H9 (cell line): ENCODE measurements at regions not wholly inside any gene's neighbourhood (a gene's known extent, or its start where the extent isn't known, plus 50 kb on each side); places are given as distances from the start of the nearest gene placed in this dataset.
"Not testable (repeated sequence)": the region's sequence is repeated elsewhere in the genome, so short reads cannot be mapped to it uniquely, and the experiment has no call there.

Experiments used
- DNase-seq: peaks from one replicate; pipeline ENCODE4 v3.0.0-alpha.2; 2017
- H2AFZ ChIP-seq: one replicate; pipeline ENCODE4 v1.6.1; 2013; ENCODE audit warnings: mild to moderate bottlenecking, low read length, control low read depth, moderate library complexity
- H2AK5ac ChIP-seq: 2 replicates; pipeline ENCODE4 v1.6.1; 2013; ENCODE audit warnings: low read length, control low read depth, mixed read lengths; ENCODE audit not compliant: insufficient read length
- H2BK120ac ChIP-seq: one replicate; pipeline ENCODE4 v1.6.1; 2013; ENCODE audit warnings: low read depth, mild to moderate bottlenecking, low read length, control low read depth, inconsistent platforms; ENCODE audit not compliant: poor library complexity, severe bottlenecking
- H2BK12ac ChIP-seq: 2 replicates; pipeline ENCODE4 v1.6.1; 2013; ENCODE audit warnings: low read length, control low read depth, mixed read lengths, low read depth; ENCODE audit not compliant: insufficient read length
- H2BK15ac ChIP-seq: 2 replicates; pipeline ENCODE4 v1.6.1; 2013; ENCODE audit warnings: low read depth, low read length, control low read depth
- H2BK20ac ChIP-seq: one replicate; pipeline ENCODE4 v1.6.1; 2013; ENCODE audit warnings: low read depth, mild to moderate bottlenecking, low read length, control low read depth, inconsistent platforms; ENCODE audit not compliant: poor library complexity, severe bottlenecking
- H2BK5ac ChIP-seq: 2 replicates; pipeline ENCODE4 v1.6.1; 2013; ENCODE audit warnings: low read length, control low read depth, mixed read lengths; ENCODE audit not compliant: insufficient read length
- H3K14ac ChIP-seq: 2 replicates; pipeline ENCODE4 v1.6.1; 2013; ENCODE audit warnings: low read length, control low read depth; ENCODE audit not compliant: insufficient read depth
- H3K18ac ChIP-seq: 2 replicates; pipeline ENCODE4 v1.6.1; 2013; ENCODE audit warnings: low read depth, mild to moderate bottlenecking, mixed read lengths, low read length, control low read depth; ENCODE audit not compliant: insufficient read length
- H3K23ac ChIP-seq: 2 replicates; pipeline ENCODE4 v1.6.1; 2013; ENCODE audit warnings: low read length, control low read depth, mixed read lengths, low read depth; ENCODE audit not compliant: insufficient read length
- H3K23me2 ChIP-seq: 2 replicates; pipeline ENCODE4 v1.6.1; 2013; ENCODE audit warnings: low read depth, mild to moderate bottlenecking, mixed read lengths, low read length, control low read depth; ENCODE audit not compliant: insufficient read length, poor library complexity, severe bottlenecking
- H3K27ac ChIP-seq: 2 replicates; pipeline ENCODE4 v1.5.1; 2013; ENCODE audit warnings: low read length, control low read depth, mixed read lengths, low read depth; ENCODE audit not compliant: insufficient read length
- H3K27me3 ChIP-seq: 2 replicates; pipeline ENCODE4 v1.6.1; 2013; ENCODE audit warnings: low read length, control low read depth, inconsistent platforms; ENCODE audit not compliant: insufficient read depth
- H3K4ac ChIP-seq: 2 replicates; pipeline ENCODE4 v1.6.1; 2013; ENCODE audit warnings: low read depth, mild to moderate bottlenecking, control low read depth, inconsistent platforms, low read length, moderate library complexity
- H3K4me1 ChIP-seq: 2 replicates; pipeline ENCODE4 v1.6.1; 2013; ENCODE audit warnings: low read length, control low read depth, inconsistent platforms; ENCODE audit not compliant: insufficient read depth
- H3K4me2 ChIP-seq: 2 replicates; pipeline ENCODE4 v1.6.1; 2013; ENCODE audit warnings: low read length, control low read depth, mixed read lengths; ENCODE audit not compliant: insufficient read length, insufficient read depth
- H3K56ac ChIP-seq: 2 replicates; pipeline ENCODE4 v1.6.1; 2013; ENCODE audit warnings: low read depth, mild to moderate bottlenecking, mixed read lengths, low read length, control low read depth; ENCODE audit not compliant: insufficient read length
- H3K79me1 ChIP-seq: 2 replicates; pipeline ENCODE4 v1.6.1; 2013; ENCODE audit warnings: low read depth, mild to moderate bottlenecking, moderate library complexity, low read length, control low read depth, inconsistent platforms; ENCODE audit not compliant: insufficient read depth, poor library complexity, severe bottlenecking
- H3K79me2 ChIP-seq: 2 replicates; pipeline ENCODE4 v1.6.1; 2013; ENCODE audit warnings: low read length, control low read depth, inconsistent platforms; ENCODE audit not compliant: insufficient read depth
- H3K9ac ChIP-seq: 2 replicates; pipeline ENCODE4 v1.6.1; 2013; ENCODE audit warnings: low read length, control low read depth, mixed read lengths; ENCODE audit not compliant: insufficient read length; ENCODE audit errors: extremely low read depth
- H3K9me3 ChIP-seq: one replicate; pipeline ENCODE4 v1.6.1; 2013; ENCODE audit warnings: low read depth, low read length, inconsistent platforms; ENCODE audit not compliant: control insufficient read depth
- H3T11ph ChIP-seq: one replicate; pipeline ENCODE4 v1.6.1; 2013; ENCODE audit warnings: mild to moderate bottlenecking, low read length, control low read depth, inconsistent platforms
- H4K20me1 ChIP-seq: one replicate; pipeline ENCODE4 v1.6.1; 2013; ENCODE audit not compliant: control insufficient read depth, insufficient read length, insufficient read depth
- H4K5ac ChIP-seq: 2 replicates; pipeline ENCODE4 v1.6.1; 2013; ENCODE audit warnings: low read depth, mild to moderate bottlenecking, mixed read lengths, low read length, control low read depth; ENCODE audit not compliant: insufficient read length
- H4K8ac ChIP-seq: replicated peaks from 2 replicates; pipeline ENCODE4 v1.6.1; 2013; ENCODE audit warnings: low read length, control low read depth, mixed read lengths, low read depth; ENCODE audit not compliant: insufficient read length
- H4K91ac ChIP-seq: 2 replicates; pipeline ENCODE4 v1.6.1; 2013; ENCODE audit warnings: low read depth, mild to moderate bottlenecking, moderate library complexity, mixed read lengths, low read length, control low read depth; ENCODE audit not compliant: insufficient read length
- H3K27ac Mint-ChIP-seq, 3 experiments: 2 replicates in 2 of 3; 3 replicates in 1 of 3; pipeline ENCODE4 v1.8.0; 2020 to 2021; ENCODE audit warnings: mixed read lengths in 3 of 3, mild to moderate bottlenecking in 1 of 3, moderate library complexity in 1 of 3
- H3K27me3 Mint-ChIP-seq: 2 replicates; pipeline ENCODE4 v1.8.0; 2021; ENCODE audit warnings: low read depth, mild to moderate bottlenecking, moderate library complexity, mixed read lengths
- H3K36me3 Mint-ChIP-seq, 3 experiments: 2 replicates in 2 of 3; 3 replicates in 1 of 3; pipeline ENCODE4 v1.8.0; 2020 to 2021; ENCODE audit warnings: low read depth in 3 of 3, mixed read lengths in 3 of 3; ENCODE audit not compliant: insufficient read depth in 1 of 3
- H3K4me1 Mint-ChIP-seq, 2 experiments: 2 replicates each; pipeline ENCODE4 v1.8.0; 2020; ENCODE audit warnings: mixed read lengths in 2 of 2
- H3K4me3 Mint-ChIP-seq, 2 experiments: 2 replicates in 1 of 2; 3 replicates in 1 of 2; pipeline ENCODE4 v1.8.0; 2020 to 2021; ENCODE audit warnings: mild to moderate bottlenecking in 2 of 2, mixed read lengths in 2 of 2, moderate library complexity in 1 of 2
- H3K9me3 Mint-ChIP-seq, 2 experiments: 2 replicates in 1 of 2; 3 replicates in 1 of 2; pipeline ENCODE4 v1.8.0; 2020; ENCODE audit warnings: mild to moderate bottlenecking in 2 of 2, mixed read lengths in 2 of 2, moderate library complexity in 1 of 2
- CTCF ChIP-seq: fragments of 200-600 bp; sonication (generic); conservative IDR thresholded peaks from 3 replicates; pipeline ENCODE4 v1.8.0; 2021; ENCODE audit warnings: antibody characterized with exemption, mild to moderate bottlenecking
- WGBS: extraction: QIAGEN DNeasy Blood & Tissue Kit; methylation state at CpG from one replicate; pipeline ENCODE4 v1.1.7; 2013; ENCODE audit warnings: missing lambda C conversion rate, low lambda C conversion rate, mixed read lengths; ENCODE audit not compliant: insufficient read length; ENCODE audit errors: extremely low coverage; 5-methylcytosine and 5-hydroxymethylcytosine counted together

GRCh38 chr1:79496129-79496528 is 489.6 kb upstream of the ADGRL4 start:
- Histone ChIP-seq H3K27me3 (no peaks in the 10 kb centered on the region), H3K79me2 (no peaks in the 10 kb centered on the region), H4K8ac (no peak overlapping the region), H2AFZ (no peak overlapping the region), H2BK20ac (no peak overlapping the region), H2BK15ac (no peak overlapping the region), H4K20me1 (no peaks in the 10 kb centered on the region), H2BK5ac (no peak overlapping the region), H3K56ac (no peak overlapping the region), H3K23me2 (no peaks in the 10 kb centered on the region), H3T11ph (no peak overlapping the region), H3K4ac (no peak overlapping the region), H3K4me1 (peaks cover 5% of the 10 kb centered on the region; the same call in 1 of the 2 replicates), H3K9ac (no peak overlapping the region), H4K91ac (no peak overlapping the region), H3K4me2 (no peak overlapping the region), H4K5ac (no peak overlapping the region), H2AK5ac (no peak overlapping the region), H3K9me3 (no peaks in the 10 kb centered on the region), H3K27ac (no peak overlapping the region), H3K23ac (no peak overlapping the region), H3K14ac (no peak overlapping the region), H2BK120ac (no peak overlapping the region), H2BK12ac (no peak overlapping the region), H3K79me1 (no peaks in the 10 kb centered on the region), H3K18ac (no peak overlapping the region)
- Mint-ChIP-seq H3K9me3 (peaks cover 13 to 14% of the 10 kb centered on the region in 2 experiments), H3K4me1 (peaks cover 11 to 33% of the 10 kb centered on the region in 2 experiments), H3K27ac (no peak overlapping the region), H3K36me3 (peaks cover 16 to 25% (median 17%) of the 10 kb centered on the region in 3 experiments), H3K27me3 (no peaks in the 10 kb centered on the region), H3K4me3 (no peak overlapping the region)
- no peak for DNase-seq
- no CpG with 5 or more reads among the region's 2 CpGs for WGBS
- TF ChIP-seq CTCF, result no peak

- H3K4me1 Mint-ChIP-seq, result peaks cover 27 to 56% of the 10 kb centered on the region in 2 experiments
- H3K79me1 ChIP-seq, result not testable (repeated sequence)
- H3K36me3 Mint-ChIP-seq, result peaks cover 22 to 41% (median 25%) of the 10 kb centered on the region in 3 experiments
Measured at GRCh38 chr1:79493702-79494101, 487.2 kb upstream of the ADGRL4 start.

More at GRCh38 chr1:79493702-79494101, 487.2 kb upstream of the ADGRL4 start:
- not testable (repeated sequence) for H4K5ac ChIP-seq, H2BK12ac ChIP-seq, H2BK15ac ChIP-seq, H3K79me2 ChIP-seq, H3K4me1 ChIP-seq, H4K91ac ChIP-seq, H3K27ac ChIP-seq, H3K9ac ChIP-seq, H3K4me2 ChIP-seq, H3K56ac ChIP-seq, H3K27me3 Mint-ChIP-seq, H3K27me3 ChIP-seq, H3K18ac ChIP-seq, H2BK5ac ChIP-seq, H4K20me1 ChIP-seq, H3K23me2 ChIP-seq, H2AK5ac ChIP-seq, H2BK120ac ChIP-seq, H2BK20ac ChIP-seq, H4K8ac ChIP-seq, H3K9me3 ChIP-seq, H3T11ph ChIP-seq, H3K4ac ChIP-seq, H3K23ac ChIP-seq, H3K14ac ChIP-seq, H2AFZ ChIP-seq
- Mint-ChIP-seq H3K27ac (peak overlapping the region in 2 of 3 experiments; percentile 60 to 98; a peak in 3 of 7 replicates), H3K9me3 (peaks cover 13 to 18% of the 10 kb centered on the region in 2 experiments), H3K4me3 (peak overlapping the region in 1 of 2 experiments; percentile 93; a peak in 2 of 5 replicates)
- no CpG with 5 or more reads among the region's 4 CpGs for WGBS
- peak; percentile 38 for DNase-seq
